ENCODE measurements at regions not wholly inside any gene's neighbourhood (a gene's known extent, or its start where the extent isn't known, plus 50 kb on each side); places are given as distances from the start of the nearest gene placed in this dataset.

- no peak for TF ChIP-seq POLR2A (IDR thresholded peaks at IDR 0.05)
- TF ChIP-seq CTCF (IDR thresholded peaks at IDR 0.05), result no peak
- TF ChIP-seq EP300 (IDR thresholded peaks at IDR 0.05), result no peak
Observed at GRCh38 chr1:70719154-70719553, 308.1 kb downstream of the CTH start.

Data from gastroesophageal sphincter (tissue), 3 donors.